Mucosa of descending colon (tissue), 3 donors: ENCODE measurements at regions not wholly inside any gene's neighbourhood (a gene's known extent, or its start where the extent isn't known, plus 50 kb on each side); places are given as distances from the start of the nearest gene placed in this dataset.

Experiments
- ATAC-seq: fragments of 200-7000 bp; cut with Tn5 transposase; one replicate; pipeline ENCODE4 v1.9.1; 2020; ENCODE audit warnings: mild to moderate bottlenecking, moderate library complexity
- DNase-seq, 3 donors: peaks; one replicate each; pipeline ENCODE4 v3.0.0-alpha.2; 2020
- H3K36me3 ChIP-seq: fragments of 200-600 bp; one replicate; pipeline ENCODE4 v1.8.0; 2021; ENCODE audit warnings: low read depth, mild to moderate bottlenecking
- H3K4me1 ChIP-seq: fragments of 200-600 bp; one replicate; pipeline ENCODE4 v1.8.0; 2021; ENCODE audit warnings: low read depth, mild to moderate bottlenecking
- H3K4me3 ChIP-seq: fragments of 200-600 bp; one replicate; pipeline ENCODE4 v1.8.0; 2021; ENCODE audit warnings: mild to moderate bottlenecking
- H3K9me3 ChIP-seq: fragments of 200-600 bp; one replicate; pipeline ENCODE4 v1.8.0; 2021; ENCODE audit warnings: mild to moderate bottlenecking
- intact Hi-C, 2 donors: fragments of 100-400 bp; cut with DNase I in 1 of 2; cut with micrococcal nuclease in 1 of 2; formaldehyde crosslinking; loops; one replicate each; pipeline versions ENCODE4 v1.11.0 to v1.11.1; 2022; cut with DNase I, micrococcal nuclease
- TF ChIP-seq, protein P1 (sequence below): fragments of 200-600 bp; IDR thresholded peaks from one replicate; pipeline ENCODE4 v1.8.0; 2022; ENCODE audit warnings: antibody characterized with exemption, mild to moderate bottlenecking
- donor health status: DM: no; HTN: no; CAD: no; lungs with moderate emphysema.
- donor health status: DM: no; HTN: no; CAD: no.
- donor health status: DM: no; HTN: yes; CAD: no.

GRCh38 chr12:97223419-97223818 lies 239.2 kb upstream of the RMST start:
- ATAC-seq (no peak), DNase-seq (no peak)
- Histone ChIP-seq H3K4me1 (no peaks in the 10 kb centered on the region), H3K9me3 (no peaks in the 10 kb centered on the region), H3K36me3 (no peaks in the 10 kb centered on the region), H3K4me3 (no peak overlapping the region)
- TF ChIP-seq, protein P1, sequence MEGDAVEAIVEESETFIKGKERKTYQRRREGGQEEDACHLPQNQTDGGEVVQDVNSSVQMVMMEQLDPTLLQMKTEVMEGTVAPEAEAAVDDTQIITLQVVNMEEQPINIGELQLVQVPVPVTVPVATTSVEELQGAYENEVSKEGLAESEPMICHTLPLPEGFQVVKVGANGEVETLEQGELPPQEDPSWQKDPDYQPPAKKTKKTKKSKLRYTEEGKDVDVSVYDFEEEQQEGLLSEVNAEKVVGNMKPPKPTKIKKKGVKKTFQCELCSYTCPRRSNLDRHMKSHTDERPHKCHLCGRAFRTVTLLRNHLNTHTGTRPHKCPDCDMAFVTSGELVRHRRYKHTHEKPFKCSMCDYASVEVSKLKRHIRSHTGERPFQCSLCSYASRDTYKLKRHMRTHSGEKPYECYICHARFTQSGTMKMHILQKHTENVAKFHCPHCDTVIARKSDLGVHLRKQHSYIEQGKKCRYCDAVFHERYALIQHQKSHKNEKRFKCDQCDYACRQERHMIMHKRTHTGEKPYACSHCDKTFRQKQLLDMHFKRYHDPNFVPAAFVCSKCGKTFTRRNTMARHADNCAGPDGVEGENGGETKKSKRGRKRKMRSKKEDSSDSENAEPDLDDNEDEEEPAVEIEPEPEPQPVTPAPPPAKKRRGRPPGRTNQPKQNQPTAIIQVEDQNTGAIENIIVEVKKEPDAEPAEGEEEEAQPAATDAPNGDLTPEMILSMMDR: no peak
- intact Hi-C loops: no loop called here

DNA sequence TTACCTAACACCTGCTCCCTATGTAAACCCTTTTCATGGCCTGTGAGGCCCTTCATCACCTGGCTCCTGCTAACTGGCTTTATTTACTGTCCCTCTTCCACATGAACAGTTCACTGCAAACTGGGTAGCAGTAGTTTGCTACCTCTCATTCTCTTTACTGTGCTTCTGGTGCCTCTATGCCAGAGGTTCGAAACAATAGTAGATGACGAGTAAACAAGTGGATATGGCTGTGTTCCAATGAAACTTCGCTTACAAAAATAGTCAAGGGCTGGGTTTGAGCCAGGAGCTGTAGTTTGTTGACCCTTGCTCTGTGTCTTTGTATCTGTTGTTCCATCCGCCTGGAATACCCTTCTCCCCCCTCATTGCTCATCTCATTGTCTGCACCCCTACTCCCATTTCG lies 233.6 kb upstream of the RMST start:
- Histone ChIP-seq H3K9me3 (no peaks in the 10 kb centered on the region), H3K36me3 (no peaks in the 10 kb centered on the region), H3K4me3 (no peak overlapping the region), H3K4me1 (no peaks in the 10 kb centered on the region)
- no peak for DNase-seq
- ATAC-seq: no peak
- intact Hi-C loops: no loop called here
- TF ChIP-seq, protein P1: no peak

DNA sequence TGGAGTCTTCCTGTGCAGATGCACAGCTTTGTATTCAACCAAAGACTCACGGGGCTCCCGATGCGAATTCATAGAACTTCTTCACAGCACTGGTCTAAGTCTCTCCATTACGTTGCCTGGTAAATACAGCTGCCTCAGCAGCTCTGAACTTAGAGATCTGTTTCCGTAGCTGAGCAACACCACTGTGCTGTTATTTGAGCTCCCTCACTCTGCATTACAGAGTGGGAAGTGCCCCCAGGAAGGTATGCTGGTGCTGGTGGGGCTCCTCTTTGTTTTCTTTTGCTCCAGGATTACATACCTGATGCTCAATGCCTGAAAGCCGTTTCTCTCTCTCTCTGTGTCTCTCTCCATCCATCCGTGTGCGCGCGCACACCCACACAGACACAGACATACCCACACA lies 227.5 kb upstream of the RMST start:
- intact Hi-C loops: no loop called here
- Histone ChIP-seq H3K36me3 (no peaks in the 10 kb centered on the region), H3K4me1 (no peaks in the 10 kb centered on the region), H3K9me3 (no peaks in the 10 kb centered on the region), H3K4me3 (no peak overlapping the region)
- DNase-seq (no peak), ATAC-seq (no peak)
- TF ChIP-seq, protein P1: no peak

DNA sequence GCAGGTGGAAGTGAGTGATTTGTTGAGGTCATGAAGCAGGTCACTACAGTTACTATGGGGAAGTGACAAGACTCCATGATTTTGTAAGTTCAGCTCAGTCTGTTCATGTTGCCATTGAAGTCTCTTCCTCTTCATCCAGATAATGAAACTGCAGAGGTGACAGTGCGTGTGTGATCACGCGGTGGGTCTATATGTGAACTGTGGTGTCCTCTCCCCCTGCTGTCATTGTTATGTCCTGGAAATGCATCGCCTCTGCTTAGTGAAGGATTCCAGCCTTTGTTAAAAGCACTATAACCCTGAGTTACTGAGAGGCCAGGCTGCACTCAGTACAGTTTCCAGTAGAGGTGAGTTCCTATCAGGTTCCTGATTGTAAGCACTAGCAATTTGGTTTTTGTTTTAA lies 216.2 kb upstream of the RMST start:
- Histone ChIP-seq H3K4me3 (no peak overlapping the region), H3K4me1 (no peaks in the 10 kb centered on the region), H3K9me3 (no peaks in the 10 kb centered on the region), H3K36me3 (no peaks in the 10 kb centered on the region)
- TF ChIP-seq, protein P1: no peak
- intact Hi-C loops: no loop called here
- DNase-seq (no peak), ATAC-seq (no peak)

- no peak overlapping the region for H3K4me3 ChIP-seq
- H3K9me3 ChIP-seq: no peaks in the 10 kb centered on the region
- DNase-seq (no peak), ATAC-seq (no peak)
- H3K36me3 ChIP-seq: no peaks in the 10 kb centered on the region
- no peaks in the 10 kb centered on the region for H3K4me1 ChIP-seq
- intact Hi-C loops: no loop called here
- TF ChIP-seq, protein P1: no peak
Observed at GRCh38 chr12:97250483-97250882, 212.1 kb upstream of the RMST start.

GRCh38 chr12:97257726-97258125 lies 204.9 kb upstream of the RMST start:
- ATAC-seq (no peak), DNase-seq (no peak)
- no peaks in the 10 kb centered on the region for H3K9me3 ChIP-seq
- TF ChIP-seq, protein P1: no peak
- H3K4me3 ChIP-seq: no peak overlapping the region
- intact Hi-C loops: no loop called here
- no peaks in the 10 kb centered on the region for H3K36me3 ChIP-seq
- H3K4me1 ChIP-seq: no peaks in the 10 kb centered on the region
